ENCODE measurements at regions not wholly inside any gene's neighbourhood (a gene's known extent, or its start where the extent isn't known, plus 50 kb on each side); places are given as distances from the start of the nearest gene placed in this dataset.
A peak's percentile ranks its signal among the peaks of the same experiment; 100 is the strongest.
"Not testable (repeated sequence)": the region's sequence is repeated elsewhere in the genome, so short reads cannot be mapped to it uniquely, and the experiment has no call there.

DNA sequence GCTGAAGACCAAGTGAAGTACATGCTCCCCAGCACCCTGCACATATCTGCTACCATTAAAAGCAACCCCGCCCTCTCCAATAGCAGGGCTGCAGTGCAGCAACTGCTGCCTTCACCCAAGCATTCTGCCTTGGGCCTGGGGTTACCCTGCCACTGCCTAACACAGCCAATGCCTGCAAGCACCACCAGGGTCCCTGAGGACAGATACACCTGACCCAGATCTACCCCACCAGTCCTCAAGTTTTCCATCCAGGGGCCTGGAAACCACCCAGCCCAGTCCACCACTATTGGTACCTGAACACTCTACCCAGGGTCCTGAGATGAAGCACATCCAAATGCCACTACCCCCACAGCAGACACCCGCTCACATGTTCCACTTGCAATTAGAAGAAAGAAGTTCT, 181.1 kb upstream of the RBBP8 start:
- no peak for DNase-seq

DNA sequence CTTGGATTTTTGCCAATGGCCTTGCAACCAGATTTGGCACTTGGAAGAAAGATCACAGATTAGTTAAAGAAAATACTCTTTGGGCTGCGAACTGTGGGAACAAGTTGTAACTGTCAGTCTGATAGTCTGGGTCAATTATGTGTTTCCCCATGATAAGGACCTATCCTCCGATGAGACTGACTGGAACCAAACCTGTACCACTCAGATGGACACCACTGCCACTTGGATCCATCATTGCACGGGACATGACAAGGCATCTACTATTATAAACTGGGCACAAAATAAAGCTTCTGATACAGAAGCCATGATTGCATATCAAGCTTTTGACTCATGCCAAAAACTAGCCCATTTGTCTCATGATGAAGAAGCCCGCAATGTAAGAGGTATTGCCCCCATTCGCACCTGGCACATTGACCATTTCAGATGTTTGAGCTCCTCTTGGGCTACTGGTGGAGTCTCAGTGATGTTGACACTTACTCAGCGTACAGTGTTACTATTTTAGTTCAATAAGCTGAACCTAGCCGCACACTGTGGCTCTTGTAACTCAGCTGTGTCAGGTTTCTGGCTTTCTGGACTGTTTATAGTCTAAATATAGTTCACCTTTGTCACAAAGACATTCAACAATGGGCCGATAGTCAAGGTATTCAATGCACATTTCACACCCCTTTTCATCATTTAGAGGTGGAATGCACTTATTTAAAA, 179.8 kb upstream of the RBBP8 start:
- DNase-seq, result no peak

DNA sequence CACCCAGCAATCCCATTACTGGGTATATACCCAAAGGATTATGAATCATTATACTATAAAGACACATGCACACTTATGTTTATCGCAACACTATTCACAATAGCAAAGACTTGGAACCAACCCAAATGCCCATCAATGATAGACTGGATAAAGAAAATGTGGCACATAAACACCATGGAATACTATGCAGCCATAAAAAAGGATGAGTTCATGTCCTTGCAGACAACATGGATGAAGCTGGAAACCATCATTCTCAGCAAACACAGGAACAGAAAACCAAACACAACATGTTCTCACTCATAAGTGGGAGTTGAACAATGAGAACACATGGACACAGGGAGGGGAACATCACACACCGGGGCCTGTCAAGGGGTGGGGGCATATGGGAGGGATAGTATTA, 169.1 kb upstream of the RBBP8 start:
- not testable (repeated sequence) for DNase-seq

DNA sequence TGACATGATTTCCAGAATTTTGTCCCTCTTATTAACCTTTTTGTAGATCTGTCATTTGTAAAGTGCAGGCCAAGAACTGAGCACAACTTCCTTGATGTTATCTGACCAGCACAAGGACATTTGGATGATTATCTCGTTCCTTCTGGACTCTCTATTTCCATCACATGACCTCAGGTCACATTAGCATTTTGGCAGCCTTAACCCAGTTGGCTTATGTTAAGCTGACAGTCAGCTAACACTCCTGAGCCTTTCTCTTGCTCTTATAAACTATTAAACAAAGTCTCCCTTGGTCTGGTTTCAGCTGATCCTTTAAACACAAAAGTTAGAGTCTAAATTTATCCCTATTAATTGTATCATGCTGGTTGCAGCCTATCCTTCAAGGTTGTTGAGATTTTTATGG, 167.2 kb upstream of the RBBP8 start:
- peak; percentile 10 for DNase-seq

DNA sequence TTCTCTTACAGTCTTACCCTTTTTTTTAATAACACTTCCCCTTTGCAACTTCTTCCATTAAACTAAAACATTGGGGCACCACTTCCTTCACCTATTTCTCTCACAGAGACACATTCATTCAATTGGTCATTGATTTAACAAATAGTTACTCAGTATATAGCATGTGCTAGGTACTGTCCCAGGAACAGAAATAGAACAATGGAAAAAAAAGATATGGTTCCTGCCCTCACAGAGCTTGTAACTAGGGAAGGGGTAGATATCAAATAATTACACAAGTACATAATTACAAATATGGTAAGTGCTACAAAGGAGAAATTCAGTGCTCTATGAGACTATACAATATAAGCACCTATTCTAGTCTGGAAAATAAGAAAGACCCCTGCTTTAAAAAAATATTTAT, 165.5 kb upstream of the RBBP8 start:
- no peak for DNase-seq

DNA sequence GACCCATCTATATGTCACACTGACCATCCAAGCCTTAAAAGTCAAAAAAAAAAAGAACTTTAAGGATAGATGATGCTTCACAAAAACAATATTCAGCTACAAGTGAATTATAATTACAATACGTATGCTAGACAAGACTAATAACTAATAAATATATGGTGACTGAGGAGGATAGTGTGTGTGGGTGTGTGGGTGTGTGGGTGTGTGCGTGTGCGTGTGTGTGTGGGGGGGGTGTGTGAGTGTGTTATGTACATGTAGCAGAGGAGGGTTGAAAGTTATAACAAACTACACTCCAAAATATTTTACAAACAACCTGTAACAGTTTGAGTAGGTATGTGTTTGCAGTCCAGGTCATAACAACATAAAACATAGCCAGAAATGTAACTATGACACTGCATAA, 159.2 kb upstream of the RBBP8 start:
- no peak for DNase-seq

DNA sequence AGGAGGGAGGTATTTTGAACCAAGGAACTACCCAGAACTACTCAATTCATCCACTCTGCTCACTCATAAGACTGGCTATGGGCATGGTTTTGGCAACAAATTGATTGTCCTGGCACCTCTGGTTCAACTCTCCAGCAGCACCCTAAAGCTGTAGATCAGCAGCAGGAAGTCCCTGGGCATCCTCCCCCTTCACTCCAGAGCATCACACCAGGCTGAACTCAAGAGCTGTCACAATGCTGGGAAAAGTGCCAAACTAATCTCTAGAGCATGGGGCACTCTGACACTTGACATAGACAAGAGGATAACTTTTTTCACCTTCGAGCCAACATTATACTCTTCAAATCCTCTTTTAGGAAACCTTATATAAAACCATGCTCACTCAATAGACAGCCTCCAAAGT, 154.1 kb upstream of the RBBP8 start:
- no peak for DNase-seq

DNA sequence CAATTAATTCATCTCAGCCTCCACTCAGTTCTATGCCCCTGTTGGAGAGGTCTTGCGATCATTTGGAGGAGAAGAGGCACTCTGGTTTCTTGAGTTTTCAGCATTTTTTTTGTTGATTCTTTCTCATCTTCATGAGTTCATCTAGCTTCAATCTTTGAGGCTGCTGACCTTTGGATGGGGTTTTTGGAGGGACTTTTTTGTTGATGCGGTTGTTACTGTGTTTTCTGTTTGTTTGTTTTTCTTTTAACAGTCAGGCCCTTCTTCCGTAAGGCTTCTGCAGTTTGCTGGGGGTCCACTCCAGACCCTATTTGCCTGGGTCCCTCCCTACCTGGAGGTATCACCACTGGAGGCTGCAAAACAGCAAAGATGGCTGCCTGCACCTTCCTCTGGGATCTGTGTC, 149.9 kb upstream of the RBBP8 start:
- no peak for DNase-seq

DNA sequence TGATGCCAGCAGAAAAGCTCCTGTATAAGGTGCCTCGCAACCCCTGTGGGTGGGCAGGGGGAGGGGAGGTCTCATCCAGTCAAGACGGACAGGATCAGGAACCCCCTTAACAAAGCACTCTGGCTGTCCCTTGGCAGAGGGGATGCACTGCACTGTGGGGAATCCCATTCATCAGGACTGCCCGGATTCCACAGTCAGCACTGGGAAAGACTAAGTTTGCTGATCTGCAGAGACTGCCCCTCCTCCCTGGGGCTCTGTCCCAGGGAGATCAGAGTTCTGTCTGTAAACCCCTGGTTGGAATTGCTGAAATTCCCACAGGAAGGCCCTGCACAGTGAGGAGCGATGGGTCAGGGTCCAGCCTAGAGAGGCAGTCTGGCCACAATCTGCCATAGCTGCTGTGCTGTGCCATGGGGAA, 149.5 kb upstream of the RBBP8 start:
- no peak for DNase-seq

DNA sequence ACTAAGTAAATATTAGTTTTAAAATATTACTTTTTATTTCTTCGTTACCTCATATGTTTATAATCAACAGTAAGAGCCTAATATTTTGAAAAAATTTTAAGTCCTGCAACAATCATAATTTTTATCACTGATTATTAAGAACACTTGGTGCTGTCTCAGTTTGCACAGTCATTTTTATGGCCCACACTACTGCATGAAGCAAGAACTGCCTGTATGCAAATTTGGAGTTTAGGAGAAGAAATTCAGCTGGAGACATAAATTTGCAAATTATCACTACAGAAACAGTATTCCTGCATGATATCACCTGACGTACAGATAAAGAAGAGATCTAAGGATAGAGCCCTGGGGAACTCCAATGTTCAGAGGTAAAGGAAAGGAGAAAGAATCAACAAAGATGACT, 144.1 kb upstream of the RBBP8 start:
- DNase-seq, result no peak

DNA sequence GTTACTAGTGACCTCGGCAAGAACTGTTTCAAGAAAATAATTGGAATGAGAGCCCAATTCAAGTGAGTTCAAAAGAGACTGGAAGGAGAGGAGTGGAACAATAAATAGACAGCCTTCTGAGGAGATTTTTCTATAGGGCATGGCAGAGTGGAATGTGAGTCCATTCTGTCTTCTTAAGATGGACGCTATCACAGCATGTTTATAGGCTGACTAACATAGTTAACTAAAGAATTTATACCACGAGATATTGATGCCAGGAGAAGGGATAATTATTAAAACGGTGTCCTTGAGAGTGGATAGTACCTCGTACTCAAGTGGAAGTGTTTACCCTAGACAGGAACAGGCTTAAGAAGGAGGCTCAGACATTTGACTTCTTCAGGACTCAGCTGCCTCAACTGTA, 143.5 kb upstream of the RBBP8 start:
- no peak for DNase-seq

DNA sequence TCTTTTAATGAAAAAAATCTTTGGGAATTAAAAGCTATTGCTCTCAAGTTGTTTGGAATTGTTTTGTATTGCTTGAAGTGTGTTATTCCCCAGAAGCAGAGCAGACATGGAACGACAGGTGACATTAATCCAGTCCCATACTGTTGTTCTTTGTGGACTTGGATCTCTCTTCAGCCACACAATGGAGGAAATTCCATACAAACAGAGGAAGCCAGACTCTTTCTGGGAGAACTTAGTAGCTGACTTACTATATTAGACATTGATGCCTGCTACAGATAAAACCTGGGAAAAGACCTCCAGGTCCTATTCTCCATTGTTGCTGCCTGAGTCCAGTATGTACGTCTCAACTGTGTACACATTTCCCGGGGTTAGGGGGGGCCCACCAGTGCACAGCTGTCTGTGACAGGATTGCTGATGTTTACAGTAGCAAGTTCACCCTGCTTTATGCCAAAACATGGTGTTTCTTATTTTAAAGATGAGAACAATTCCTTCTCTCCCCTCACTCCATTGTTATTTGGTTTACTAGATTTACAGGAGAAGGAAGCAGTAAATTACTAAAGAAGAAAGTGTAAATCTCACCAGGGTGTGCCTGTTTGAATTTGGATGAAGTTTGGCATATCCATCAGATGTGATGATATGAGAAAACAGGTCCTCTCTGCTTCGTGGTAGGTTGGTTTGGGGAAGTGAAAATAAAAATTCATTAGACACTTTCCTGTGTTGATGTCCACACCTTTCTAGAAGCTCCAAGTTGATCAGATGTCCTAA, 142.4 kb upstream of the RBBP8 start:
- no peak for DNase-seq

DNA sequence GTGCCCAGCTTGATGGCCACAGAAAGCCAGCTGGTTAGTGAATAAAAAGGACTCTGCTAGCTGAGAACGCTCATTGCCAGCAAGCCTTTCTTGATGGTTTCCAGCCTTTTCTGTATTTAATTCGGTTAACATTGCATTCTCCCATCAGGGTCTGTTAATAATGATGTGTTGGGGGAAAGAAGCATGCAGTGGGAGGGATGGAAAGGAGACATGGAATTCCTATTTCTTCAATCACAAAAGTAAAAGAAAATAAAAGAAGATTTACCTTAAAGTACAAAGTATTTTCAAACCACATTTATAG, 141.9 kb upstream of the RBBP8 start:
- no peak for DNase-seq

DNA sequence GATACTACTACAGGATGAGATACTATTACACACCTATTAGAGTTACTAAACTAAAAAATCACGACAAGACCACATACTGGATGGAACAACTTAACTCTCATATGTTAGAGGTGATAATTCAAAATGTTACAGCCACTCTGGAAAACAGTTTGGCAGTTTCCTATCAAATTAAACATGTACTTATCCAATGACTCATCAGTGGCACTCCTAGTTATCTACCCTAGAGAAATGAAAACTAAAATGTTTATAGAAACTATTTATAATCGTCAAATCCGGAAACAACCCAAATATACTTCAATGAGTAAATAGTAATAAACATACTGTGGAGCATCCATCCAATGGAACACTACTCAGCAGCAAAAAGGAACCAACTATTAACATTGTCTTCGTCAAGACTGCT, 137.0 kb upstream of the RBBP8 start:
- no peak for DNase-seq

DNA sequence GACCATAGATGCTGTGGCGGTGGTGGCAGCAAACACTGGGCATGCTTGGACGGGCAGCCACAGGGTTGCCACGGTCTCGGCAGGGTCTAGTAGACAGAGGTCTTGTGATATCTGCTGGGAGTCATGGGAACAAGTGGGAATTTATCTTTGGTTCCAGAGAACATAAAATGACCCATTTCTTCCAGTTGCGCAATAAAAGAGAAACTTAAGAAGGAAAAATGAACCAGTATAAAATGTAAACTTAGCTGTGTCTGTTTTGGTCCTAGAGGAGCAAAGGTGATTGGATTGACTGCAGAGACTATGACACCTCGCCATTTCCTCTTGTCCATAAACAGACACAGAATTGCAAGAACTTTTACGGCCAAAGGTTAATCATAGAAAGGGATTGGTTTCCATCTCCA, 132.6 kb upstream of the RBBP8 start:
- DNase-seq, result no peak

DNA sequence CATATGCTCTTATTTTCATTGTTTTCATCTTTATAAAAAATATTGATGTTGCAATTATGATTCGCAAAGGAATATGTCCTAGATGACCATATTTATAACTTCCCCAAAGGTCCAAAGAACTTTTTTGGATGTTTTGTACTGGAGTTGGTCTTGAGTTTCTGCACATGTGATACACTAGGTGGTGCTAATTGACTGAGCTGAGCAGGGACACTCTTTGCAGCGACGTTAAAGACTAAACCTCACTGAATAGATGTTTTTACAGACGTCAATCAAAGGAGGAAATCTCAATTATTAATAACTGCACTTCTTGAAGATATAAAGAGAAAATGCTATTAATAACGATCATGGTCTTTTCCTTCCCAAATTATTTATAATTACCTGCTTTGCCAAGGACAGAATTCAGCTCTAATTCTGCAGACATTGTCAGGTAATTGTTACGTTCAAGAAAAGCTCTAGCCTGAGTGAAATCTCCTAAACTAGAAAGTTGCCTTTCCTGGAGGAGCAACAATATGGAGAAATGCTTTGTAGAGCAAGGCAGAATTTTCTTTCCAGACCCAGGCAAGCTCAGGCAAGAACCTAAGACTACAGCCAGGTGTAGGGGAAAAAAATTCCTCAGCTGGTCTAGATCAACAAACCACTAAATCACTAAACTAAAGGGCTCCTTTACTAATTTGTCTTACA, 119.3 kb upstream of the RBBP8 start:
- DNase-seq, result no peak

DNA sequence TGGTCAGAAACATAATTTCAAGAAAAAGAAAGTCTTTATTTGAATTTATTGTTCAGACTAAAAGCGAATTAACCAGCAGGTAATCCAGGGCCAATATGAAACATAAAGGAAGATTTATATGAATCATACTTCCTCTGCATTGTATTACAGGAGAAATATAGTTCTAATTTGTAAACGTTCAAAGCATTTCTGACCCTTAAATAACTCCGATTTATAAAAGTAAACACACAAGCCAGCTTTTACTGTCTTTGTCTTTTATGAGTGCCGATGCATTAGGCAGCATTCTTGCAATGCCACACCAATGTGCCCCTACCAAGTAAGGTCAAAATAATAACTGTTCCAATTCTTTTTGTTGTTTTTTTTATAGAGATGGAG, 118.8 kb upstream of the RBBP8 start:
- DNase-seq, result no peak

DNA sequence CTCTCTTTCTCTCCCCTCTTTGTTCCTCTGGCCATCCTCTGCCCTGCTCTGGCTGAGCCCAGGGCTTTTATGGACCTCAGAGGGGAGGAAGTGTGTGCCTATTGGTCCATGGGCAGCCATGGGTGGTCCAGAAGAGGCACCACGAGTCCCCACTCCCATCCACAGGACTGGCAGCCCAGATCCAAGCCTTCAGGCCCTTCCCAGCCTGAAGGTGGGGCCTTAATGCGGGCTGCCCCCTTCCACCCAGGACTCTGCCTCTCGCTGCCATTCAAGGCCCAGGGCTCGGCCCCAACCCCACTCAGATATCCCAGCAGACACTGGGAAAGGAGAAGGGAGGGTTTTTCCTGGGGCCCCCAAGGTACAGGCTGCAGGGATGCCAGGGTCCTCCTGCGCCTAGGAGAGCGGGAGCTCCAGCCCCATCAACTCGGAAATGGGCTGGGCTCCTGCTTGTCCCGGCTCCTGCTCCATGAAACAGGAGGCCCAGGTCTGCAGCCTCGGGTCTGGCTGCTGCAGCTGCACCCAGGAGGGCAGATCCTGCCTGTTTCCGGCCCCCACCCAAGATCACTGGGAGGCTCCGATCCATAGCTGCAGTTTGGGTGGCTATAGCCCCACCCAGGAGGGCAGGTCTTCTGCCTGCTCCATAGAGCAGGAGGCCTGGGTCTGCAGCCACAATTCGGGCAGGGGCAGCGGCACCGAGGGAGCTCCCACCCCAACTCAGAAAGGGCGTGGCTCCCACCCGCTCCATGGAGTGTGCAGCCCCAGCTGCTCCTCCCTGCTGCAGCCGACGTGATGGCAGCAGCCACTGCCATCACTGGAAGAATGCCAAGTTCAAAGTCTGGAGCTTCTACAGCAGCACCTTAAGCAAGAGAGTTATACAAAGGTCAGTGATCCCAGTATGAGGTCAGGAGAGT, 116.6 kb upstream of the RBBP8 start:
- no peak for DNase-seq

DNA sequence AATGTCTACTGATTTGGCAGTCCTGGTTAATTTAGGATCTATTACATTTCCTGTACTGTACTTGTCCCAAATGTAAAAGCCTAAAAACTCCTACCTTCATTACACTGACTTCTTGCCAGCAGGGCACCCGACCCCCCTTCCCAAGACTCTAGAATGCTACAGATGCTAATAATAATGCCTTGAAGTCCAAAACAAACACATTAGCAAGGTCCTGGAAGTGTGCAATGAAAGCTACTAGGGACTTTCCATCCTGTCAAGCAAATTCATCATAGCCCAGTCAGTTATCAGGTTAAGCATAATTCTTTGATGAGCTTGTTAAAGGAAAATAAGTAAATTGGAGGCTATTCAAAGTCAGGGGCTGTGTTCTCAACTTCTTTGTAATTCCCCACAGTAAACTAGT, 115.3 kb upstream of the RBBP8 start:
- no peak for DNase-seq

DNA sequence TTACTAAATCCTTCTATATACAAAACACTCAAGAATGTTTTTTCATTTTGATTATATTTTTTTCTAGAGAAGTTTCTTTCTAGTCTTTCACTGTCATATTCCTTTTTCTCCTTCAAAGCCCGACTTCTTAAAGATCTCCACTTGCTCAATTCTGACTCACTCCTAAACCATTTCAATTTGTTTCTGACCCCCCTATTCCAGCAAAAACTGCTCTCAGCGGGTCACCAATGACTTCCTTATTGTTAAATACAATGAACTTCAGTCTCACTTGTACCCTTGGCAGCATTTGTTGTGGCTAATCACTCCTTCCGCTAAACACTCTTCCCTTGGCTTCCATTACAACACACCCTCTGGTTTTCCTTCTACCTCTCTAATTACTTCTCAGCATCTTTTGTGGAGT, 111.1 kb upstream of the RBBP8 start:
- DNase-seq, result no peak

DNA sequence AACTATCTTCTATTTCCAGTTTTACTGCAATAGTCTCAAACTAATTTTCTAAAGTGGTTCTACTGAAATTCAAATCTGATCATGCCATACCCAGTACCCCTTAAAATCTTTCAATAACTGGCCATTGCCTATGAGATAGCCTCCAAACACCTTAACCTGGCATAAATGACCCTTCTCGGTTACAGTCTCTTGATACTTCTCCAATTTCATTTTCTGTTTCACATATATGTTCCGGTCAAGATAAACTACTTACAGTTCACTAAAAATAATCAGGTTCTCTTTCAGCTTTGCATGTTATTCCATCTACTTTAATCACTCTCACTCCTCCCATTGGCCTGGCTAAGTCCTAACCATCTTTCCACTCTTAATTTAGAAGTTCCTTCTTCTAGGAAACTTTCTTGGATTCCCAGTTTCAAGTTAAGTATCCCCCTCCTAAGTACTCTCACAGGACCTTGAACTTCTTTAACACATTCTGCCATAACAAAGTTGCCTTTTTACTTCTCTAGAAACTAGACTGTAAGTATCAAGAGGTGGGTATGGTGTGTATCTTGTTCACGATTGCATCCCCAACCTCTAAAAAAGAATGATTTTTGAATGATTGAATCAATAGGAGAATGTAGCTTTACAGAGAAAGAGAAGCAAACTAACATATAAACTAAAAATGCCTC, 110.2 kb upstream of the RBBP8 start:
- DNase-seq, result no peak

DNA sequence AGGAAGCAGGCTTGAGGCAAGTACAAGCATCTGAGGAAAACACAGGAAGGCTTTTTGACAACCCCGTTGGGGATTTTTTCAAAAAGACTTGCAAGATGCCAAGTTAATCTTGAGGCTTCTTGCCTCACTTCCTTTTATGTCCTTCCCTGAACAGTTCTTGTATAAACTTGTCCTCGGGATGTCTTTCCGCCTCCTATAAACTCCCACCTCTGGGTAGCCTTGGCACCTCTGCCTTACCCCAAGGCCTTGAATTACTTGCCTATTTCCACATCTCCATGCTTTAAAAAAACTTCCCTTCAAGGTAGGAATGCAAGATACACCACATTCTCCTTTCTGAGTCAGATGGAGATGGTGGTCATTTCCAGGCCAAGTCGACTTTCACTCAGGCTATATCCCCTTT, 106.4 kb upstream of the RBBP8 start:
- DNase-seq, result no peak

DNA sequence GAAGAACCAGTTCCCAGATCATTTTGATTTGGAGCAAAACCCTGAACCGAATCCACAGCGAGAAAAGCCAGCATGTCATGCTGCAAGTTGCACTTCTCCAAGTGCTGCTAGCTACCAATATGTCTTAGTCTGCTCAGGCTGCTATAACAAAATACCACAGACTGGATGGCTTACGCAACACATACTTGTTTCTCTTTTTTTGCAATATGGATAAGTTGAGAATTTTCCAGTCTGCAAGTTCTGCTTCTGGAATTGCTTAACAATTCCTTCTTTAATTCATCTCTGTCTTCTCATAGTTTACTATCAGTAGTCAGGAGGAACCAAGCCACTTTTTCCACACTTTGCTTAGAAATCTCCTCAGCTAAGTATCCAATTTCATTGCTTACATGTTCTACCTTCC, 105.9 kb upstream of the RBBP8 start:
- no peak for DNase-seq
